SJSA1 (cell line): ENCODE measurements at regions not wholly inside any gene's neighbourhood (a gene's known extent, or its start where the extent isn't known, plus 50 kb on each side); places are given as distances from the start of the nearest gene placed in this dataset.
"Not testable (repeated sequence)": the region's sequence is repeated elsewhere in the genome, so short reads cannot be mapped to it uniquely, and the experiment has no call there.

Experiments
- DNase-seq, 2 experiments: peaks; one replicate each; pipeline ENCODE4 v3.0.0-alpha.2; 2015 to 2020; ENCODE audit warnings: low spot score in 2 of 2, low read depth in 1 of 2
- H3K27ac ChIP-seq: fragments of 250-450 bp; sonication (Bioruptor Pico); 2 replicates; pipeline ENCODE4 v1.5.1; 2020; ENCODE audit warnings: mild to moderate bottlenecking, moderate library complexity
- H3K27me3 ChIP-seq: fragments of 250-450 bp; sonication (Bioruptor Pico); replicated peaks from 2 replicates; pipeline ENCODE4 v1.5.1; 2020; ENCODE audit warnings: mild to moderate bottlenecking, moderate library complexity
- H3K36me3 ChIP-seq: fragments of 250-450 bp; sonication (Bioruptor Pico); 2 replicates; pipeline ENCODE4 v1.5.1; 2020; ENCODE audit warnings: mild to moderate bottlenecking
- H3K4me1 ChIP-seq: fragments of 250-450 bp; sonication (Bioruptor Pico); replicated peaks from 2 replicates; pipeline ENCODE4 v1.6.1; 2021; ENCODE audit warnings: mild to moderate bottlenecking
- H3K4me3 ChIP-seq: fragments of 250-450 bp; sonication (Bioruptor Pico); 2 replicates; pipeline ENCODE4 v1.5.1; 2020; ENCODE audit warnings: mild to moderate bottlenecking
- H3K9me3 ChIP-seq: fragments of 250-450 bp; sonication (Bioruptor Pico); replicated peaks from 2 replicates; pipeline ENCODE4 v1.5.1; 2020; ENCODE audit warnings: mild to moderate bottlenecking

- H3K27ac ChIP-seq, H3K27me3 ChIP-seq, H3K36me3 ChIP-seq, DNase-seq, H3K9me3 ChIP-seq, H3K4me3 ChIP-seq, H3K4me1 ChIP-seq: not testable (repeated sequence)
Observed at GRCh38 chrX:14308976-14309375, 220.4 kb upstream of the GLRA2 start.

- Histone ChIP-seq H3K27me3 (no peaks in the 10 kb centered on the region), H3K4me1 (no peaks in the 10 kb centered on the region), H3K9me3 (no peaks in the 10 kb centered on the region), H3K4me3 (no peak overlapping the region), H3K36me3 (no peaks in the 10 kb centered on the region), H3K27ac (no peak overlapping the region)
- no peak for DNase-seq
Observed at GRCh38 chrX:14303891-14304290, 225.4 kb upstream of the GLRA2 start.

- not testable (repeated sequence) for H3K27me3 ChIP-seq, H3K9me3 ChIP-seq, H3K4me3 ChIP-seq, DNase-seq, H3K27ac ChIP-seq, H3K4me1 ChIP-seq, H3K36me3 ChIP-seq
Observed at GRCh38 chrX:14302561-14302960, 226.8 kb upstream of the GLRA2 start.

- no peak for DNase-seq
- Histone ChIP-seq H3K9me3 (no peaks in the 10 kb centered on the region), H3K36me3 (no peaks in the 10 kb centered on the region), H3K27me3 (no peaks in the 10 kb centered on the region), H3K4me3 (no peak overlapping the region), H3K27ac (no peak overlapping the region), H3K4me1 (no peaks in the 10 kb centered on the region)
Observed at GRCh38 chrX:14300376-14300775, 229.0 kb upstream of the GLRA2 start.

- H3K4me1 ChIP-seq = no peaks in the 10 kb centered on the region
- H3K9me3 ChIP-seq = no peaks in the 10 kb centered on the region
- no peak overlapping the region for H3K27ac ChIP-seq
- DNase-seq = no peak
- H3K27me3 ChIP-seq = no peaks in the 10 kb centered on the region
- no peaks in the 10 kb centered on the region for H3K36me3 ChIP-seq
- H3K4me3 ChIP-seq = no peak overlapping the region
Observed at GRCh38 chrX:14295426-14295825, 233.9 kb upstream of the GLRA2 start.

- Histone ChIP-seq H3K9me3 (no peaks in the 10 kb centered on the region), H3K4me3 (no peak overlapping the region), H3K36me3 (no peaks in the 10 kb centered on the region), H3K27me3 (no peaks in the 10 kb centered on the region), H3K4me1 (no peaks in the 10 kb centered on the region), H3K27ac (no peak overlapping the region)
- no peak for DNase-seq
Observed at GRCh38 chrX:14291666-14292500, 237.5 kb upstream of the GLRA2 start.

GRCh38 chrX:14290335-14290734 is 239.0 kb upstream of the GLRA2 start:
- Histone ChIP-seq H3K27ac (no peak overlapping the region), H3K27me3 (no peaks in the 10 kb centered on the region), H3K4me1 (no peaks in the 10 kb centered on the region), H3K4me3 (no peak overlapping the region), H3K36me3 (no peaks in the 10 kb centered on the region), H3K9me3 (no peaks in the 10 kb centered on the region)
- DNase-seq = no peak

GRCh38 chrX:14274691-14275090 is 245.0 kb upstream of the GEMIN8 start:
- H3K4me1 ChIP-seq = no peaks in the 10 kb centered on the region
- no peaks in the 10 kb centered on the region for H3K9me3 ChIP-seq
- no peaks in the 10 kb centered on the region for H3K27me3 ChIP-seq
- no peak overlapping the region for H3K4me3 ChIP-seq
- no peak for DNase-seq
- no peaks in the 10 kb centered on the region for H3K36me3 ChIP-seq
- H3K27ac ChIP-seq = no peak overlapping the region

GRCh38 chrX:14267216-14267615 is 237.5 kb upstream of the GEMIN8 start:
- no peaks in the 10 kb centered on the region for H3K27me3 ChIP-seq
- no peaks in the 10 kb centered on the region for H3K4me1 ChIP-seq
- H3K4me3 ChIP-seq = no peak overlapping the region
- no peak overlapping the region for H3K27ac ChIP-seq
- DNase-seq = no peak
- no peaks in the 10 kb centered on the region for H3K9me3 ChIP-seq
- H3K36me3 ChIP-seq = no peaks in the 10 kb centered on the region

GRCh38 chrX:14266705-14267104 is 237.0 kb upstream of the GEMIN8 start:
- H3K36me3 ChIP-seq = no peaks in the 10 kb centered on the region
- no peaks in the 10 kb centered on the region for H3K4me1 ChIP-seq
- H3K27me3 ChIP-seq = no peaks in the 10 kb centered on the region
- no peaks in the 10 kb centered on the region for H3K9me3 ChIP-seq
- no peak overlapping the region for H3K27ac ChIP-seq
- no peak for DNase-seq
- no peak overlapping the region for H3K4me3 ChIP-seq

GRCh38 chrX:14243823-14244222 is 214.1 kb upstream of the GEMIN8 start:
- H3K4me1 ChIP-seq = no peaks in the 10 kb centered on the region
- no peak overlapping the region for H3K4me3 ChIP-seq
- no peaks in the 10 kb centered on the region for H3K36me3 ChIP-seq
- DNase-seq = no peak
- H3K27ac ChIP-seq = no peak overlapping the region
- H3K27me3 ChIP-seq = no peaks in the 10 kb centered on the region
- H3K9me3 ChIP-seq = no peaks in the 10 kb centered on the region

- Histone ChIP-seq H3K27ac (no peak overlapping the region), H3K9me3 (no peaks in the 10 kb centered on the region), H3K36me3 (no peaks in the 10 kb centered on the region), H3K4me3 (no peak overlapping the region), H3K4me1 (no peaks in the 10 kb centered on the region), H3K27me3 (no peaks in the 10 kb centered on the region)
- no peak for DNase-seq
Observed at GRCh38 chrX:14235004-14235403, 205.3 kb upstream of the GEMIN8 start.

- H3K4me3 ChIP-seq = no peak overlapping the region
- no peaks in the 10 kb centered on the region for H3K27me3 ChIP-seq
- no peak overlapping the region for H3K27ac ChIP-seq
- H3K36me3 ChIP-seq = no peaks in the 10 kb centered on the region
- no peaks in the 10 kb centered on the region for H3K9me3 ChIP-seq
- DNase-seq = no peak
- no peaks in the 10 kb centered on the region for H3K4me1 ChIP-seq
Observed at GRCh38 chrX:14232688-14233087, 203.0 kb upstream of the GEMIN8 start.

- no peak overlapping the region for H3K27ac ChIP-seq
Observed at GRCh38 chrX:14228611-14229010, 198.9 kb upstream of the GEMIN8 start.

GRCh38 chrX:14220386-14220944 is 190.8 kb upstream of the GEMIN8 start:
- Histone ChIP-seq H3K27ac (no peak overlapping the region), H3K4me1 (no peaks in the 10 kb centered on the region), H3K9me3 (no peaks in the 10 kb centered on the region), H3K36me3 (no peaks in the 10 kb centered on the region), H3K4me3 (no peak overlapping the region), H3K27me3 (no peaks in the 10 kb centered on the region)
- DNase-seq = no peak

More at GRCh38 chrX:14228611-14229010, 198.9 kb upstream of the GEMIN8 start:
- no peak for DNase-seq
- no peaks in the 10 kb centered on the region for H3K4me1 ChIP-seq
- H3K36me3 ChIP-seq = no peaks in the 10 kb centered on the region
- H3K9me3 ChIP-seq = no peaks in the 10 kb centered on the region
- no peak overlapping the region for H3K4me3 ChIP-seq
- H3K27me3 ChIP-seq = no peaks in the 10 kb centered on the region
